Mucosa of descending colon (tissue), 3 donors: ENCODE measurements at regions not wholly inside any gene's neighbourhood (a gene's known extent, or its start where the extent isn't known, plus 50 kb on each side); places are given as distances from the start of the nearest gene placed in this dataset.
"Not testable (repeated sequence)": the region's sequence is repeated elsewhere in the genome, so short reads cannot be mapped to it uniquely, and the experiment has no call there.

ENCODE experiments used
- ATAC-seq: fragments of 200-7000 bp; cut with Tn5 transposase; one replicate; pipeline ENCODE4 v1.9.1; 2020; ENCODE audit warnings: mild to moderate bottlenecking, moderate library complexity
- DNase-seq, 3 donors: peaks; one replicate each; pipeline ENCODE4 v3.0.0-alpha.2; 2020
- H3K36me3 ChIP-seq: fragments of 200-600 bp; one replicate; pipeline ENCODE4 v1.8.0; 2021; ENCODE audit warnings: low read depth, mild to moderate bottlenecking
- H3K4me1 ChIP-seq: fragments of 200-600 bp; one replicate; pipeline ENCODE4 v1.8.0; 2021; ENCODE audit warnings: low read depth, mild to moderate bottlenecking
- H3K4me3 ChIP-seq: fragments of 200-600 bp; one replicate; pipeline ENCODE4 v1.8.0; 2021; ENCODE audit warnings: mild to moderate bottlenecking
- H3K9me3 ChIP-seq: fragments of 200-600 bp; one replicate; pipeline ENCODE4 v1.8.0; 2021; ENCODE audit warnings: mild to moderate bottlenecking
- intact Hi-C, 2 donors: fragments of 100-400 bp; cut with DNase I in 1 of 2; cut with micrococcal nuclease in 1 of 2; formaldehyde crosslinking; loops; one replicate each; pipeline versions ENCODE4 v1.11.0 to v1.11.1; 2022; cut with DNase I, micrococcal nuclease
- TF ChIP-seq, protein P1 (sequence below): fragments of 200-600 bp; IDR thresholded peaks from one replicate; pipeline ENCODE4 v1.8.0; 2022; ENCODE audit warnings: antibody characterized with exemption, mild to moderate bottlenecking
- donor health status: DM: no; HTN: no; CAD: no; lungs with moderate emphysema.
- donor health status: DM: no; HTN: no; CAD: no.
- donor health status: DM: no; HTN: yes; CAD: no.

DNA sequence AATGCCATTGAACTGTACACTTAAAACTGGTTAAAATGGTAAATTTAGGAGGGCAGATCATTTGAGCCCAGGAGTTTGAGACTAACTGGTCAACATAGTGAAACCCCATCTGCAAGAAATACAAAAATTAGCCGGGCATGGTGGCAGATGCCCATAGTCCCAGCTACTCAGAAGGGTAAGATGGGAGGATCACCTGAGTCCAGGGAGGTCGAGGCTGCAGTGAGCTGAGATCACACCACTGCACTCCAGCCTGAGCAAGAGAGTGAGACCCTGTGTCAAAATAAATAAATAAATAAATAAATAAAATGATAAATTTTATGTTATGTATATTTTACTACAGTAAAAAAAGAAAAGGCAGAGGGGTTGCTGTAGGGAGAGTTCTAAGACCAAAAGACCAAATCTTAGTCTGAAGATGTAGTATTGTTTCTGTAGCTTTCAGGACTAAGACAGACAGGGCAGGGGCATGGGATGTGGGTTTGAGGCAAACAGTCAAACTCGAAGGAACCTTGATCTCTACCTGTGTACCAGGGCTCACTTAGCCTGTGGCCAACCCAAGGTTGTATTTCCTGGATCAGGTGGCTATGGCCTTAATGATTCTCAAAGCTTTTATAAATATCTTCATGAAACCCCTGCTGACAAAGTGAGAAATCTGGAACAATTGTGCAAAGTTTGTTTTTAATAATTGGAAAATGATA lies 316.7 kb downstream of the CYRIA start:
- no peaks in the 10 kb centered on the region for H3K36me3 ChIP-seq
- no peak overlapping the region for H3K4me3 ChIP-seq
- ATAC-seq (no peak), DNase-seq (no peak)
- H3K9me3 ChIP-seq: peaks cover 3% of the 10 kb centered on the region
- TF ChIP-seq, protein P1, sequence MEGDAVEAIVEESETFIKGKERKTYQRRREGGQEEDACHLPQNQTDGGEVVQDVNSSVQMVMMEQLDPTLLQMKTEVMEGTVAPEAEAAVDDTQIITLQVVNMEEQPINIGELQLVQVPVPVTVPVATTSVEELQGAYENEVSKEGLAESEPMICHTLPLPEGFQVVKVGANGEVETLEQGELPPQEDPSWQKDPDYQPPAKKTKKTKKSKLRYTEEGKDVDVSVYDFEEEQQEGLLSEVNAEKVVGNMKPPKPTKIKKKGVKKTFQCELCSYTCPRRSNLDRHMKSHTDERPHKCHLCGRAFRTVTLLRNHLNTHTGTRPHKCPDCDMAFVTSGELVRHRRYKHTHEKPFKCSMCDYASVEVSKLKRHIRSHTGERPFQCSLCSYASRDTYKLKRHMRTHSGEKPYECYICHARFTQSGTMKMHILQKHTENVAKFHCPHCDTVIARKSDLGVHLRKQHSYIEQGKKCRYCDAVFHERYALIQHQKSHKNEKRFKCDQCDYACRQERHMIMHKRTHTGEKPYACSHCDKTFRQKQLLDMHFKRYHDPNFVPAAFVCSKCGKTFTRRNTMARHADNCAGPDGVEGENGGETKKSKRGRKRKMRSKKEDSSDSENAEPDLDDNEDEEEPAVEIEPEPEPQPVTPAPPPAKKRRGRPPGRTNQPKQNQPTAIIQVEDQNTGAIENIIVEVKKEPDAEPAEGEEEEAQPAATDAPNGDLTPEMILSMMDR: no peak
- intact Hi-C loops: no loop called here
- H3K4me1 ChIP-seq: no peaks in the 10 kb centered on the region

- intact Hi-C loops: no loop called here
- Histone ChIP-seq H3K36me3 (no peaks in the 10 kb centered on the region), H3K4me1 (no peaks in the 10 kb centered on the region), H3K9me3 (peaks cover 3% of the 10 kb centered on the region), H3K4me3 (no peak overlapping the region)
- ATAC-seq (no peak), DNase-seq (no peak)
- TF ChIP-seq, protein P1: no peak
Measured at GRCh38 chr2:16346671-16347070, 319.0 kb downstream of the CYRIA start.

DNA sequence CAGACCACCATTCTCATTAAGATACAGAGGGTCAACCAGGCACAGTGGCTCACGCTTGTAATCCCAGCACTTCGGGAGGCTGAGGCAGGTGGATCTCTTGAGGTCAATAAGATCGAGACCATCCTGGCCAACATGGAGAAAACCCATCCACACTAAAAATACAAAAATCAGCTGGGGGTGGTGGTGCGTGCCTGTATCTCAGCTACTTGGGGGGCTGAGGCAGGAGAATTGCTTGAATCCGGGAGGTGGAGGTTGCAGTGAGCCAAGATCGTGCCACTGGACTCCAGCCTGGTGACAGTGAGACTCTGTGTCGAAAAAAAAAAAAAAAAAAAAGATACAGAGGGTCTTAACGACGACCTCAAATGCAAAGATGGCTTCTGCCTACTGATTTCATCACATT lies 320.4 kb downstream of the CYRIA start:
- intact Hi-C loops, H3K4me3 ChIP-seq: not testable (repeated sequence)

DNA sequence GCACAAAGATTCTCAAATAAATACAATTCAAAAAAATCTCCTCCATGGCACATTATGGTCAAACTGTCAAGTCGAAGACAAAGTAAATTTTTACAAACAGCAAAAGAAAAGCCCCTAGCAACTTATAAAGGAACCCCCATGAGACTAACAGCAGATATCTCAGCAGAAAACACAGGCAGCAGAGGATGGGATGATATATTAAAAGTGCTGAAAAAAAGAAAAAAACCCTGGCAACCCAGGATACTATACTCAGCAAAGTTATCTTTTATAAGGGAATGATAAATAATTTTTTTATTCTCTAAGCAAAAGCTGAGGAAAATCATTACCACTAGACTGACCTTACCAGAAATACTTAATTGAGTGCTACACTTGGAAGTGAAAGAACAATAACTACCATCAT lies 326.4 kb downstream of the CYRIA start:
- Histone ChIP-seq H3K9me3 (peaks cover 2% of the 10 kb centered on the region), H3K4me1 (no peaks in the 10 kb centered on the region), H3K36me3 (no peaks in the 10 kb centered on the region), H3K4me3 (no peak overlapping the region)
- intact Hi-C loops: no loop called here
- TF ChIP-seq, protein P1: no peak
- no peak for ATAC-seq
- DNase-seq: no peak

More for the DNA sequence above, 320.4 kb downstream of the CYRIA start:
- H3K9me3 ChIP-seq, H3K4me1 ChIP-seq, H3K36me3 ChIP-seq, ATAC-seq, DNase-seq: not testable (repeated sequence)

GRCh38 chr2:16338026-16338425 lies 327.6 kb downstream of the CYRIA start:
- H3K4me1 ChIP-seq: no peaks in the 10 kb centered on the region
- intact Hi-C loops: no loop called here
- no peak for DNase-seq
- peaks cover 2% of the 10 kb centered on the region for H3K9me3 ChIP-seq
- ATAC-seq: no peak
- no peaks in the 10 kb centered on the region for H3K36me3 ChIP-seq
- no peak overlapping the region for H3K4me3 ChIP-seq
- TF ChIP-seq, protein P1: no peak

DNA sequence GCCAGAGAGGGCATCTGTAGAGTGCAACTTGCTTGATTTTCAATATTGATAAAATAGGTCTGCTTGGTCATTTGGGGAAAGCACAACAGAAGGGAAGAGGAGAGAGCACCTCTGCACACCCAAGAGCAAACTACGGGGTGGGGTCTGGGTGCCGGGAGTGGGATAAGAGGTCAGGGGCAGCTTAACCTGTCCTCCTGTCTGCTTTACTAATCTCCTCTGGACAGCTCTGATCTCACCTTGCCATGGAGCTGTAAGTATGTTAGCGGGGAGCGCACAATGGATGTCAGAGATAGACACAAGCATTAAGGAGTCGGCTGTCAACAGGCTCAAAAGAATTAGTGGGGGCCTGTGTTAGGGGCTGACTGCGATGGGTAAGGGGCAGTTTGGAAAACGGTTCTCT lies 328.7 kb downstream of the CYRIA start:
- no peak for DNase-seq
- H3K36me3 ChIP-seq: no peaks in the 10 kb centered on the region
- TF ChIP-seq, protein P1: no peak
- ATAC-seq: no peak
- H3K4me3 ChIP-seq: no peak overlapping the region
- H3K4me1 ChIP-seq: no peaks in the 10 kb centered on the region
- intact Hi-C loops: no loop called here
- peaks cover 2% of the 10 kb centered on the region for H3K9me3 ChIP-seq
